IMR-90 (cell line): ENCODE measurements at regions not wholly inside any gene's neighbourhood (a gene's known extent, or its start where the extent isn't known, plus 50 kb on each side); places are given as distances from the start of the nearest gene placed in this dataset.
A peak's percentile ranks its signal among the peaks of the same experiment; 100 is the strongest.

Experiments
- ATAC-seq: fragments of 200-7000 bp; cut with Tn5 transposase; 2 replicates; pipeline ENCODE4 v1.9.1; 2020; ENCODE audit warnings: low read depth, mild to moderate bottlenecking, moderate library complexity
- BruUV-seq: library from RNA; stranded (reverse); fragments of 400-500 nt; replicated peaks from 2 replicates; lab custom pipeline; 2021; lab: Mats Ljungman, UMichigan
- CTCF ChIA-PET: fragments of 300-600 bp; formaldehyde crosslinking; extraction: SDS; loops from one replicate; lab custom pipeline; 2021; ENCODE audit warnings: antibody characterized with exemption; lab: Yijun Ruan, JAX
- POLR2A ChIA-PET: fragments of 300-600 bp; sonication (Branson Sonifier 250); formaldehyde crosslinking; loops from one replicate; lab custom pipeline; 2022; ENCODE audit warnings: antibody characterized with exemption; ENCODE audit not compliant: unreplicated experiment; lab: Charles Lee
- DNase-seq: peaks from one replicate; pipeline ENCODE4 v3.0.0; 2013
- H2AFZ ChIP-seq: replicated peaks from 2 replicates; pipeline ENCODE3; 2013; ENCODE audit warnings: low read length, mild to moderate bottlenecking; ENCODE audit not compliant: poor library complexity
- H2AK5ac ChIP-seq: 2 replicates; pipeline ENCODE4 v1.6.1; 2013; ENCODE audit warnings: low read depth, low read length, inconsistent platforms
- H2AK9ac ChIP-seq: replicated peaks from 2 replicates; pipeline ENCODE3; 2013; ENCODE audit warnings: mild to moderate bottlenecking, low read depth, low read length, moderate library complexity; ENCODE audit not compliant: poor library complexity
- H2BK120ac ChIP-seq: 2 replicates; pipeline ENCODE4 v1.6.1; 2013; ENCODE audit warnings: low read depth, low read length, inconsistent platforms
- H2BK15ac ChIP-seq: 3 replicates; pipeline ENCODE4 v1.6.1; 2013; ENCODE audit warnings: low read depth, low read length, inconsistent platforms
- H2BK20ac ChIP-seq: 2 replicates; pipeline ENCODE4 v1.6.1; 2013; ENCODE audit warnings: low read depth, mild to moderate bottlenecking, inconsistent platforms, low read length, moderate library complexity
- H2BK5ac ChIP-seq: 2 replicates; pipeline ENCODE4 v1.6.1; 2013; ENCODE audit warnings: mild to moderate bottlenecking, low read depth, low read length, inconsistent platforms; ENCODE audit not compliant: poor library complexity, severe bottlenecking
- H3K14ac ChIP-seq: replicated peaks from 2 replicates; pipeline ENCODE4 v1.6.1; 2013; ENCODE audit warnings: low read depth, low read length, inconsistent platforms
- H3K18ac ChIP-seq: 2 replicates; pipeline ENCODE4 v1.6.1; 2013; ENCODE audit warnings: low read depth, low read length, control low read depth
- H3K23ac ChIP-seq: 2 replicates; pipeline ENCODE4 v1.6.1; 2013; ENCODE audit warnings: low read depth, low read length, inconsistent platforms
- H3K27ac ChIP-seq: 2 replicates; pipeline ENCODE4 v1.5.1; 2013; ENCODE audit warnings: mild to moderate bottlenecking, control low read depth, low read length; ENCODE audit not compliant: insufficient read depth
- H3K27me3 ChIP-seq: 2 replicates; pipeline ENCODE4 v1.6.1; 2013; ENCODE audit warnings: low read length; ENCODE audit not compliant: control insufficient read depth, insufficient read depth
- H3K36me3 ChIP-seq: 2 replicates; pipeline ENCODE4 v1.6.1; 2013; ENCODE audit warnings: low read length, mixed read lengths; ENCODE audit not compliant: control insufficient read depth, insufficient read depth
- H3K4ac ChIP-seq: 2 replicates; pipeline ENCODE4 v1.6.1; 2013; ENCODE audit warnings: low read depth, low read length, inconsistent platforms
- H3K4me1 ChIP-seq: 2 replicates; pipeline ENCODE4 v1.6.1; 2013; ENCODE audit warnings: low read length, mixed read lengths; ENCODE audit not compliant: control insufficient read depth, insufficient read depth
- H3K4me2 ChIP-seq: 2 replicates; pipeline ENCODE4 v1.6.1; 2013; ENCODE audit warnings: low read depth, mild to moderate bottlenecking, control low read depth, low read length, moderate library complexity
- H3K4me3 ChIP-seq: 2 replicates; pipeline ENCODE4 v1.5.1; 2013; ENCODE audit warnings: low read depth, mild to moderate bottlenecking, control low read depth, low read length, moderate library complexity; ENCODE audit not compliant: insufficient read depth
- H3K56ac ChIP-seq: 2 replicates; pipeline ENCODE4 v1.6.1; 2013; ENCODE audit warnings: low read length, inconsistent platforms; ENCODE audit not compliant: insufficient read depth; ENCODE audit errors: extremely low read depth
- H3K79me1 ChIP-seq, 2 experiments: 2 replicates each; pipeline ENCODE4 v1.6.1; 2013; ENCODE audit warnings: low read length in 2 of 2, inconsistent platforms in 1 of 2, low read depth in 1 of 2
- H3K9ac ChIP-seq: 2 replicates; pipeline ENCODE4 v1.6.1; 2013; ENCODE audit warnings: low read depth, low read length, control low read depth
- H3K9me1 ChIP-seq: 2 replicates; pipeline ENCODE4 v1.6.1; 2013; ENCODE audit warnings: low read length, inconsistent platforms; ENCODE audit not compliant: insufficient read depth
- H3K9me3 ChIP-seq: 2 replicates; pipeline ENCODE4 v1.6.1; 2013; ENCODE audit warnings: low read length; ENCODE audit not compliant: control insufficient read depth, insufficient read depth
- H4K20me1 ChIP-seq: 2 replicates; pipeline ENCODE4 v1.6.1; 2013; ENCODE audit warnings: low read length, inconsistent platforms; ENCODE audit not compliant: insufficient read depth
- H4K5ac ChIP-seq: 2 replicates; pipeline ENCODE4 v1.6.1; 2013; ENCODE audit warnings: mild to moderate bottlenecking, low read depth, low read length, control low read depth
- H4K8ac ChIP-seq, 2 experiments: 2 replicates each; pipeline ENCODE4 v1.6.1; 2013; ENCODE audit warnings: low read depth in 2 of 2, low read length in 2 of 2, control low read depth in 1 of 2, inconsistent platforms in 1 of 2
- H4K91ac ChIP-seq: 2 replicates; pipeline ENCODE4 v1.6.1; 2013; ENCODE audit warnings: low read depth, low read length, inconsistent platforms; ENCODE audit not compliant: insufficient read depth
- MAZ ChIP-seq: IDR thresholded peaks from 2 replicates; pipeline ENCODE4 v1.6.1; 2012; ENCODE audit warnings: low read depth, mild to moderate bottlenecking, low read length, improper control_type of control experiment, moderate library complexity, borderline replicate concordance
- NFE2L2 ChIP-seq: fragments of 150-350 bp; IDR thresholded peaks from 2 replicates; pipeline ENCODE4 v1.6.1; 2016; ENCODE audit warnings: low read depth, mild to moderate bottlenecking, low read length
- WGBS, 2 experiments: methylation state at CpG; one replicate each; pipeline versions ENCODE4 v1.1.5 to v1.1.7; 2013; ENCODE audit warnings: missing lambda C conversion rate in 2 of 2; ENCODE audit not compliant: insufficient read length in 1 of 2; ENCODE audit errors: extremely low coverage in 2 of 2; 5-methylcytosine and 5-hydroxymethylcytosine counted together
- dilution Hi-C: fragments of 300-500 bp; cut with HindIII; formaldehyde crosslinking; loops from one replicate; pipeline ENCODE4 v1.14.3; 2018; ENCODE audit warnings: low sequenced_read_pairs; ENCODE audit not compliant: unreplicated experiment
- in situ Hi-C: fragments of 300-500 bp; cut with MboI; formaldehyde crosslinking; loops from 3 replicates; pipeline ENCODE4 v1.14.3; 2019; ENCODE audit warnings: low sequenced_read_pairs, inconsistent platforms, mixed read lengths
- intact Hi-C: fragments of 100-400 bp; cut with micrococcal nuclease; formaldehyde crosslinking; loops from 2 replicates; pipeline ENCODE4 v1.10.0; 2022

DNA sequence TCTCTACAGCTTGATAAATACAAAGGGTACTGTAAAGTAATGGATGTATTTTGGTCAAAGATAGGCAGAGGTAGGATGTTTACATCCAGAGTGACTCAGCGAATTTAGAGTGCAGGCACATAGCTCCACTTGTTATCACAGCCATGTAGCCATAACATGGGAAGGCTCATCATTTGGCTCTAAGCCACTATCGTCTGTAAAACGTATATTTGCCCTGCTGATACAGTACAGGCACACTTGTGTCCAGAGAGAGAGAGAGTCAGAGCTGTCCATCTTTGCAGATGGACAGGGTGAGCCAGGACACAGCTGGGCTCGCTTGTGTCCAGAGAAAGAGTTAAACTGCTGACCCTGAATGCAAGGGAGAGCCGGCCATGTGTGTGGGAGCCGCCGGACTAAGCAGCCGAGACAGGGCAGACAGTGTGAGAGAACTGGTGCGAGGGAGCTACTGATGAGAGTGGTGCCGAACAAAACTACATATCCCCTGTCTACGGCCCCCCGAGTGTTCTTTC lies 619.0 kb downstream of the DOK5 start:
- Histone ChIP-seq H3K23ac (no peak overlapping the region), H2AK5ac (no peak overlapping the region), H2BK15ac (no peak overlapping the region), H3K27ac (no peak overlapping the region), H3K9me3 (peaks cover 10% of the 10 kb centered on the region), H3K27me3 (no peaks in the 10 kb centered on the region), H3K79me1 (no peaks in the 10 kb centered on the region), H2AK9ac (no peak overlapping the region), H3K18ac (no peak overlapping the region), H4K8ac (no peak overlapping the region), H4K5ac (no peak overlapping the region), H3K56ac (no peak overlapping the region), H3K36me3 (no peaks in the 10 kb centered on the region), H3K9me1 (no peaks in the 10 kb centered on the region), H3K14ac (no peak overlapping the region), H3K4ac (no peak overlapping the region), H3K9ac (no peak overlapping the region), H3K4me2 (no peak overlapping the region), H3K4me3 (no peak overlapping the region), H4K20me1 (no peaks in the 10 kb centered on the region), H2BK20ac (no peak overlapping the region), H4K91ac (no peak overlapping the region), H2BK5ac (no peak overlapping the region), H2BK120ac (no peak overlapping the region), H2AFZ (no peak overlapping the region), H3K4me1 (no peaks in the 10 kb centered on the region)
- dilution Hi-C loops (no loop called here), in situ Hi-C loops (no loop called here), intact Hi-C loops (no loop called here)
- ChIA-PET CTCF (interaction anchor here (0.7 kb wide), 1 partner anchor 69 kb away, joined by 3 read pairs; no protein-coding TSS in a partner anchor), POLR2A (no interaction called here)
- no peak for TF ChIP-seq MAZ
- peak; percentile 69 for TF ChIP-seq NFE2L2
- no TSS peak for BruUV-seq
- ATAC-seq (no peak), DNase-seq (no peak)
- WGBS, 2 experiments = 28% methylated on average over 4 of the region's 12 CpGs; no CpG with 5 or more reads in 1 of the 2 experiments
